Neural progenitor cell (in vitro differentiated cells): ENCODE measurements at regions not wholly inside any gene's neighbourhood (a gene's known extent, or its start where the extent isn't known, plus 50 kb on each side); places are given as distances from the start of the nearest gene placed in this dataset.

Source experiments
- DNase-seq: peaks from one replicate; pipeline ENCODE4 v3.0.0-alpha.2; 2016; ENCODE audit warnings: low spot score
- H2AFZ ChIP-seq: fragments of 200-600 bp; sonication (generic); replicated peaks from 2 replicates; pipeline ENCODE4 v1.6.1; 2016; ENCODE audit warnings: antibody characterized with exemption
- H3F3A ChIP-seq: fragments of 200-600 bp; sonication (generic); 2 replicates; pipeline ENCODE4 v1.6.1; 2016; ENCODE audit warnings: antibody characterized with exemption, low read depth
- H3K27ac ChIP-seq: fragments of 200-600 bp; sonication (generic); 2 replicates; pipeline ENCODE4 v1.5.1; 2016; ENCODE audit warnings: mild to moderate bottlenecking
- H3K27me3 ChIP-seq: fragments of 200-600 bp; sonication (generic); 2 replicates; pipeline ENCODE4 v1.6.1; 2016; ENCODE audit warnings: mild to moderate bottlenecking, moderate library complexity
- H3K36me3 ChIP-seq: fragments of 200-600 bp; sonication (generic); 2 replicates; pipeline ENCODE4 v1.5.1; 2016
- H3K4me1 ChIP-seq: fragments of 200-600 bp; sonication (generic); 2 replicates; pipeline ENCODE4 v1.6.1; 2016; ENCODE audit warnings: mixed run types
- H3K4me2 ChIP-seq: fragments of 200-600 bp; sonication (generic); 2 replicates; pipeline ENCODE4 v1.6.1; 2016
- H3K4me3 ChIP-seq: fragments of 200-600 bp; sonication (generic); 2 replicates; pipeline ENCODE4 v1.5.1; 2016
- H3K79me2 ChIP-seq: fragments of 200-600 bp; sonication (generic); 2 replicates; pipeline ENCODE4 v1.6.1; 2016; ENCODE audit warnings: low read depth
- H3K9ac ChIP-seq: fragments of 200-600 bp; sonication (generic); 2 replicates; pipeline ENCODE4 v1.6.1; 2016
- H3K9me3 ChIP-seq: fragments of 200-600 bp; sonication (generic); 2 replicates; pipeline ENCODE4 v1.5.1; 2016; ENCODE audit warnings: low read depth
- H4K20me1 ChIP-seq: fragments of 200-600 bp; sonication (generic); 2 replicates; pipeline ENCODE4 v1.6.1; 2016; ENCODE audit warnings: low read depth
- H3K27ac Mint-ChIP-seq: 3 replicates; pipeline ENCODE4 v1.8.0; 2021; ENCODE audit warnings: mixed read lengths
- H3K27me3 Mint-ChIP-seq: 2 replicates; pipeline ENCODE4 v1.8.0; 2022; ENCODE audit warnings: low read depth, mild to moderate bottlenecking, inconsistent platforms, moderate library complexity, mixed read lengths; ENCODE audit not compliant: insufficient read depth
- H3K36me3 Mint-ChIP-seq: 3 replicates; pipeline ENCODE4 v1.8.0; 2021; ENCODE audit warnings: mixed read lengths
- H3K4me1 Mint-ChIP-seq: 3 replicates; pipeline ENCODE4 v1.8.0; 2021; ENCODE audit warnings: mixed read lengths
- H3K4me3 Mint-ChIP-seq: 3 replicates; pipeline ENCODE4 v1.8.0; 2021; ENCODE audit warnings: mild to moderate bottlenecking, moderate library complexity, mixed read lengths
- H3K9me3 Mint-ChIP-seq: 3 replicates; pipeline ENCODE4 v1.8.0; 2020; ENCODE audit warnings: mixed read lengths
- EZH2 ChIP-seq: fragments of 200-600 bp; sonication (generic); IDR thresholded peaks from 2 replicates; pipeline ENCODE4 v1.6.1; 2017; ENCODE audit warnings: antibody characterized with exemption, mild to moderate bottlenecking, moderate library complexity
- EZH2phosphoT487 ChIP-seq: fragments of 200-600 bp; sonication (generic); IDR thresholded peaks from 2 replicates; pipeline ENCODE4 v1.6.1; 2017; ENCODE audit warnings: antibody characterized with exemption
- TF ChIP-seq, protein P1 (sequence below): fragments of 200-600 bp; sonication (generic); IDR thresholded peaks from 2 replicates; pipeline ENCODE4 v1.5.1; 2017; ENCODE audit warnings: antibody characterized with exemption, mild to moderate bottlenecking

DNA sequence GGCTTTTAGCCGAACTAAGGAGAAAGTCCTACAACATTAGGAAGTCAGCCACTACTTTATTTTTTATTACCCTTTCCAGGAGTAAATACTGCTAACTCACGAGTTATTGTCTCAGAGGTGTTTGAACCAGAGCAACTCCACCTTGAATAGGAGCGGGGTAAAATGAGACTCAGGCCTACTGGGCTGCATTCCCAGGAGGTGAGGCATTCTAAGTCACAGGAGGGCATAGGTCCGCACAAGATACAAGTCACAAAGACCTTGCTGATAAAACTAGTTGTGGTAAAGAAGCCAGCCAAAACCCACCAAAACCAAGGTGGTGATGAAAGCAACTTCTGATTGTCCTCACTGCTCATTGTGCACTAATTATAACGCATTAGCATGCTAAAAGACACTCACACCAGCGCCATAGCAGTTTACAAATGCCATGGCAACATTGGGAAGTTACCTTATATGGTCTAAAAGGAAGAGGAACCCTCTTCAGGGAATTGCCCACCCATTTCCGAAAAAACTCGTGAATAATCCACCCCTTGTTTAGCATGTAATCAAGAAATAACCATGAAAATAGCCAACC lies 555.9 kb downstream of the IGSF11 start:
- Histone ChIP-seq H3K27me3 (no peaks in the 10 kb centered on the region), H3F3A (no peaks in the 10 kb centered on the region), H3K9me3 (no peaks in the 10 kb centered on the region), H3K9ac (no peak overlapping the region), H4K20me1 (no peaks in the 10 kb centered on the region), H3K27ac (no peak overlapping the region), H3K4me1 (peaks cover 16% of the 10 kb centered on the region), H2AFZ (peak overlapping the region; percentile 28), H3K4me3 (no peak overlapping the region), H3K36me3 (no peaks in the 10 kb centered on the region), H3K4me2 (no peak overlapping the region), H3K79me2 (no peaks in the 10 kb centered on the region)
- H3K36me3 Mint-ChIP-seq: no peaks in the 10 kb centered on the region
- H3K4me3 Mint-ChIP-seq: no peak overlapping the region
- TF ChIP-seq, protein P1, sequence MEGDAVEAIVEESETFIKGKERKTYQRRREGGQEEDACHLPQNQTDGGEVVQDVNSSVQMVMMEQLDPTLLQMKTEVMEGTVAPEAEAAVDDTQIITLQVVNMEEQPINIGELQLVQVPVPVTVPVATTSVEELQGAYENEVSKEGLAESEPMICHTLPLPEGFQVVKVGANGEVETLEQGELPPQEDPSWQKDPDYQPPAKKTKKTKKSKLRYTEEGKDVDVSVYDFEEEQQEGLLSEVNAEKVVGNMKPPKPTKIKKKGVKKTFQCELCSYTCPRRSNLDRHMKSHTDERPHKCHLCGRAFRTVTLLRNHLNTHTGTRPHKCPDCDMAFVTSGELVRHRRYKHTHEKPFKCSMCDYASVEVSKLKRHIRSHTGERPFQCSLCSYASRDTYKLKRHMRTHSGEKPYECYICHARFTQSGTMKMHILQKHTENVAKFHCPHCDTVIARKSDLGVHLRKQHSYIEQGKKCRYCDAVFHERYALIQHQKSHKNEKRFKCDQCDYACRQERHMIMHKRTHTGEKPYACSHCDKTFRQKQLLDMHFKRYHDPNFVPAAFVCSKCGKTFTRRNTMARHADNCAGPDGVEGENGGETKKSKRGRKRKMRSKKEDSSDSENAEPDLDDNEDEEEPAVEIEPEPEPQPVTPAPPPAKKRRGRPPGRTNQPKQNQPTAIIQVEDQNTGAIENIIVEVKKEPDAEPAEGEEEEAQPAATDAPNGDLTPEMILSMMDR: no peak
- TF ChIP-seq EZH2phosphoT487 (no peak), EZH2 (no peak)
- H3K9me3 Mint-ChIP-seq: no peaks in the 10 kb centered on the region
- peaks cover 2% of the 10 kb centered on the region for H3K27me3 Mint-ChIP-seq
- no peaks in the 10 kb centered on the region for H3K4me1 Mint-ChIP-seq
- no peak overlapping the region for H3K27ac Mint-ChIP-seq
- no peak for DNase-seq

DNA sequence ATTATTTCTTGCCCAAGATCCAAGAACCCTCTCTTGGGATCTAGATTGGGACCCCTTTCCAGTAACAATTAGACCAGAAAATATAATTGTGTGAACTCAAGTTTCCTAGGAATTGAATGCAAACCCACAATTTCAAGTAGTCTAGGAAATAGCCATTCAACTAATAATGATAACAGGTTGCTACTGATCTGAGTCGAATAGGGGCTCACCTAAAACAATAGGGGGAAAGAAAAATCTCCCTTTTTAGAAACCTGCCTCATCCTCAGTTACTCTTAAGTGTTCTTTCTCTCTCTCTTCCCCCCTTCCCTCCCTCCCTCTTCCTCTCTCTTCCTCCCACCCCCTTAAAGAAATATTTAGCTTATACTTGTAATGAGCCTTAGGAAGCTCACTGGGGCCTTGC lies 555.3 kb downstream of the IGSF11 start:
- no peaks in the 10 kb centered on the region for H3K79me2 ChIP-seq
- no peak overlapping the region for H3K9ac ChIP-seq
- H3K27me3 ChIP-seq: no peaks in the 10 kb centered on the region
- no peak for DNase-seq
- TF ChIP-seq EZH2: no peak
- TF ChIP-seq, protein P1: no peak
- TF ChIP-seq EZH2phosphoT487: no peak
- peaks cover 2% of the 10 kb centered on the region for H3K27me3 Mint-ChIP-seq
- H3K4me3 Mint-ChIP-seq: no peak overlapping the region
- no peak overlapping the region for H3K4me2 ChIP-seq
- H3K9me3 Mint-ChIP-seq: no peaks in the 10 kb centered on the region
- H3K27ac Mint-ChIP-seq: no peak overlapping the region
- no peaks in the 10 kb centered on the region for H3K4me1 Mint-ChIP-seq
- H3K4me3 ChIP-seq: no peak overlapping the region
- H2AFZ ChIP-seq: no peak overlapping the region
- no peak overlapping the region for H3K27ac ChIP-seq
- H3K9me3 ChIP-seq: no peaks in the 10 kb centered on the region
- no peaks in the 10 kb centered on the region for H3K36me3 ChIP-seq
- peaks cover 16% of the 10 kb centered on the region for H3K4me1 ChIP-seq
- H3F3A ChIP-seq: no peaks in the 10 kb centered on the region
- no peaks in the 10 kb centered on the region for H3K36me3 Mint-ChIP-seq
- no peaks in the 10 kb centered on the region for H4K20me1 ChIP-seq

DNA sequence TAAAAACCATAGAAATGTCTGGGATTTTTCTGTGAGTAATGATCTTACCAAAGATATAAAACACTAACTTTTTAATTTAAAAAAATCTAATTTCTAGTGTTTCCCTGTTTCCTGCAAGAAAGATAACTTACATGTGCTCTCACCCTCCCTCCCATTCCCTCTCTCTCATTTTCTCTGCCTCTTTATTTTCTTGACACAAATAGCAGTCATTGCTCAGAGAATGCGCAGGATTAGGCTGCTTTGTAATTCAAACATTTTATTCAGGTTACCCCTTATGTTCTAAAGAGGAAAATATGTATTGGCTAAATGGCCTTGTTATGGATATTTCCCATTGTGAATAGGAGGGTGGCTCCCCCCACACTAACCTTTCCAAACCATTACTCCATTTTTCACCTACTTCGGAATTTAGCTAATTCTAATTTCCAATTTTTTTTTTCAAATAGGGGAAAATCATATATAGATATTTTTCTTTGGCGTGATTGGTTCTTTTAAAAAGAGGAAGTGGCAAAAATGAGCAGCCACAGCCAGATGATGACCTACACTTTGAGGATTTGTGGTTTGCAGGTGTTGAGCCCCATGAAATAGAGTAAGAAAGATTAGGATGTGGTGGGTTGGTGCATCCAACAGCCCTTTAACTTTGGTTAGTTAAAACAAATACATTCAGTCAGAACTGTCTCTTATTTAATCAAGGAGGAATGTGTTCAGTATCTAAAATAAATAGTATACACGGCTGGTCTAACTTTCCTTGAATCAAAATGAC lies 554.4 kb downstream of the IGSF11 start:
- H3K4me2 ChIP-seq: peak overlapping the region; percentile 48
- H2AFZ ChIP-seq: no peak overlapping the region

More for the DNA sequence above, 554.4 kb downstream of the IGSF11 start:
- Mint-ChIP-seq H3K27me3 (peaks cover 2% of the 10 kb centered on the region), H3K27ac (no peak overlapping the region), H3K9me3 (no peaks in the 10 kb centered on the region), H3K4me1 (no peaks in the 10 kb centered on the region), H3K4me3 (no peak overlapping the region), H3K36me3 (no peaks in the 10 kb centered on the region)
- TF ChIP-seq, protein P1: no peak
- no peak for TF ChIP-seq EZH2
- TF ChIP-seq EZH2phosphoT487: no peak
- no peak overlapping the region for H3K4me3 ChIP-seq
- no peak overlapping the region for H3K9ac ChIP-seq
- no peaks in the 10 kb centered on the region for H4K20me1 ChIP-seq
- no peaks in the 10 kb centered on the region for H3K27me3 ChIP-seq
- H3K36me3 ChIP-seq: no peaks in the 10 kb centered on the region
- no peak for DNase-seq
- no peaks in the 10 kb centered on the region for H3K79me2 ChIP-seq
- H3K27ac ChIP-seq: no peak overlapping the region
- peaks cover 16% of the 10 kb centered on the region for H3K4me1 ChIP-seq
- no peaks in the 10 kb centered on the region for H3K9me3 ChIP-seq
- no peaks in the 10 kb centered on the region for H3F3A ChIP-seq
